Fibroblast of skin of abdomen (primary cell): ENCODE measurements at regions not wholly inside any gene's neighbourhood (a gene's known extent, or its start where the extent isn't known, plus 50 kb on each side); places are given as distances from the start of the nearest gene placed in this dataset.

Experiments
- DNase-seq: peaks from one replicate; pipeline ENCODE4 v3.0.0-alpha.2; 2013

DNA sequence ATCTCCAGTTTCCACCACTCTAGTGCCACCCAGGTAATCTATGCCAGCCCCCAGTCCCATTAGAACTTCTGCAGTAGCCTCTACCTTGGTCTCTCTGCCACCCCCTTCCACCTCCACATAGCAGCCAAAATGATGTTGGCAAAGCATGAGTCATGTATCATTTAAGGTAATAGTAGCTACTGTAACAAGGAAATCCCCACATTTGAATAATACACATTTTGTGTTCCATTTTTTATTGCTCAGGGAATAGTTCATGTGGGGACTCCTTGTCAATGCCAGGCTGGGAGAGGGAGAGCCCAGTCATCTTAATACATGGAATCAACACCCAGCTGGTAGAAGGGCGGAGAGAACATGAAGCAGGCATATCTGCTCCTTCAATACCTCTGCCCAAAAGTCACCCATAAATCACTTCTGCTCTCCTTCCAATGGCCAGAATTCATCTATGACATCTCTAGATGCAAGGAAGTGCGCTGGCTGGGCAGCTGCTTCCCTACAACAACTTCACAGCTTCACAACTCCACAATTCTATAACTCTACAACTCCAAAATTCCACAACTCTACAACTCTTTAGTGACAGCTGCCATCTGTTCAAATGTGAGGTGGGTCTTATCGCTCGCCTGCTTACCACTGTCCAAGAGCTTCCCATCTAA, 70.6 kb upstream of the GLS start:
- no peak for DNase-seq

DNA sequence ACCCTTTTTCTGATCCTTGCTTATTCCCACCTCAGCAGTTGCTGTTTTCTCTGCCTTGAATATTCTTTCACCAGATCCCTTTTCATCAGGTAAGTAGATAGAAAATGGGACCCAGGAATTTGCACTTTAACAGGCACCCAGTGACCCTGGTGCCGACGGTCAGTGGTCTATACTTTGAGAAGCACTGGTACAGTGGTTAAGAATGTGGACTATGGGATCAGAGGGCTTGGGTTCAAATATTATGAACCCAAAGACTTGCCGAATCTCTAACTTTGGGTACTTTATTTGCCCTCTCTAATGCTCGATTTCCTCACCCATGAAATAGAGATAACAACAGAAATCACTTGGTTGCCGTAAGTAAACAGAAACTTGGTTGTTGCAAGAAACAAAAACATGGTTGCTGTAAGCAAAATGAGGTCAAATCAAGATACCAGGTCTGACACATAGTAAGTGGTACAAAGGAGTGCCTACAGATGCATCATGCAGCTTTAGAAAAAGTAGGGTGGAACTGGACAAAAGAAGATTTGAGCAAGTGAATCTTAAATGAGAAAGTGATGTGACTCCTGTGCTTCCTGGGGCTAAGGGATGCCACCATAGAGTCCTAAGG, 69.5 kb upstream of the GLS start:
- no peak for DNase-seq

DNA sequence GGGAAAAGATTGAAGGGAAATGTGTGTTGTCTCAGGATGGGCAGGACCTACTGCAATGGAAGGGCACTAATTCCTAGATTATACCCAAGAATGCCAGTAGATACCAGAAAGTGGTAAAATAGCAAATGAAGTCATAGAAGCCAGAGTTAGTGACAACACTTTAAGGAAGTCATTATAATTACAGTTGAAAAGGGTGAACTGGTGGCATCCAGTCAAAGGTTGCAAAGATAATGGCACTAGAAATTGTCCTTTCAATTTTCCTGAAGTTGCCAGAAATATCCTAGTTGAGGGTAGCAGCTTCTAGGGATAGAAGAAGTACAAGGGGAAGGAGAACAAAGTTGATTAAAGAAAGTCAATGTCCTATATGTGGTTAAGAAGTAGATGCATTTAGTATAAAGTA, 68.8 kb upstream of the GLS start:
- DNase-seq, result no peak

DNA sequence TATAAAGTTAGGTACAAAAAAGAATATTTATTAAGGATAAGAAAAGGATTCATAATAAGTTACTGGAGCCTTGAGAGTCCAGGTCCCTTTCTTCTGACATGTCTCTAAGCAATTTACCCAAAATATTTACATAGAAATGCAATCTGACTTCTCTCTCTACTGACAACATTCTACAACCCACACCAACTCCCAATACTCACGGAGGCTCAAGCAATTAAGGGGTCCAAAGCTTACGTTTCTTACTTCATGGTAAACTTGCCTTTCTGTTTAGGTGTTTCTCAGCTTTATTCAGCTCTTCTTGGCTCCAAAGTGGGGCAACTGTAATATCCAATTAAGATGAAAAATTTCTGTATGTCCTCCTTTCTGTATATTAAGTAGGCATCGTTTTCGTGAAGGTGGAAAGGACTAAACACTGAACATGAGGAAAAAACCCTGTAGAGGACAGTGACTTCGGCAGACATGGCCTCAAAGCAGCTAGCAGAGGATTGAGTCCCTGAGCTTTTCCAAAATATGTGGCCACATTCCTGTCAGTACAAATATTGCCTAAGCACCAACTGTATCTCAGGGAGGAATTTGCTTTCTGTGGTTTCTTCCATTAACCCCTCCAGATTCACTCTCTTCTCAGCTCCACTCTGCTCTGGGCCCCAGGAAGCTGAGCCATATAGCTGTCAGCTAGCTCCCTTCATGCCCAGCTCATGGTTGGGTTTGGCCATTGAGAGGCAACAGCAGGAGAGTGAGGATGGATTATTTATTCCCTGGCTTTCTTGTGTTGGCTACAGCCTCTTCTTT, 67.9 kb upstream of the GLS start:
- peak; percentile 80 for DNase-seq

DNA sequence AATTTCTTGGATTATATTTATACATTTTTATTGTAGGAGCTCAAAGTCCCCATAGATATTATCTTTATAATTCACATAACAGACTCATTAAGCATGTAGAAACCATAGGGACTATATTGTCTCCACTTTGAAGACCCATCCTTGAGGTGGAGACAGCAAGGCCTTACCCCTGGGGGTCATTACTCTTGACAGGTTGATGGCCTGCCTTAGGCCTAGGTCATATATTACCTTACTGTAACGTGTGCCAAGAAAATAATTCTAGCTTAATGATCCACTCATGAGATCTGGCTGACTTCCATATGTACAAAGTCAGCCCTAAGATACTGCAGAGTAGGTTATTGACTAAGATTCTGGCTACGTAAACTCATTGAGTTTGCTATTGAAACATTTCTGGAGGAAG, 65.4 kb upstream of the GLS start:
- no peak for DNase-seq

DNA sequence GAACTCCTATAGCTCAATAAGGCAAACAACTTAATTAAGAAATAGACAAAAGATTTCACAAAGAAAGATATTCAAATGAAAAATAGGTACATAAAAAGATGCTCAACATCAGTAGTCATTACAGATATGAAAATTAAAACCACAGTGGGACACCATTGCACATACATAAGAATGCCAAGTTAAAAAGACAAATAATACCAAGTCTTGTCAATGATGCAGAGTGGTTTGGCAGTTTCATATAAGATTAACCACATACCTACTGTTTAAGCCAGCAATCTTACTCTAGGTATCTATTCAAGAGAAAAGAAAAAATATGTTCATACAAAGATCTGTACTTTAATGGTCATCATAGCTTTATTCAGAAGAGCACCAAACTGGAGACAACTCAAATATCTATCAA, 63.5 kb upstream of the GLS start:
- DNase-seq, result no peak

DNA sequence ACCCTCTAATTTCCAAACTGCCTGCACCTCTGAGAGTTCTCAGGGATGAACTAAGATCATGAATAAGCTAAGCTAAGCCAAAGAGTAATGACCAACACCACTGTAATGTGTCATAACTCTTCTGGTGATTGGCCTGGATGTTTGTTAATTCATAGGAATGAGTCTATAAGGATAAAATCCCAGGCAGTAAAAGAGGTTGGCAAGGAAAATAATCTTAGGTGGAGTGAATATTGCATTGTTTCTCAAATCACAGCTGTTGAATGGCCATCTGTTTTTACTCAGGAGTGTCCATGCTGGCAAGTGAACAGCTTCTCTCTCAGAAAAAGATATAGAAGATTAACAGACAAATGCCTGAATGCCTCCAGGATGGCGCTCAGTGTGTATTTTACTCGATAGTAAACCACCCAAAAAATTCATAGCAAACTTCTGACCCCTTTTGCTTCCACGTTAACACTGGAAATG, 60.8 kb upstream of the GLS start:
- peak; percentile 93 for DNase-seq

DNA sequence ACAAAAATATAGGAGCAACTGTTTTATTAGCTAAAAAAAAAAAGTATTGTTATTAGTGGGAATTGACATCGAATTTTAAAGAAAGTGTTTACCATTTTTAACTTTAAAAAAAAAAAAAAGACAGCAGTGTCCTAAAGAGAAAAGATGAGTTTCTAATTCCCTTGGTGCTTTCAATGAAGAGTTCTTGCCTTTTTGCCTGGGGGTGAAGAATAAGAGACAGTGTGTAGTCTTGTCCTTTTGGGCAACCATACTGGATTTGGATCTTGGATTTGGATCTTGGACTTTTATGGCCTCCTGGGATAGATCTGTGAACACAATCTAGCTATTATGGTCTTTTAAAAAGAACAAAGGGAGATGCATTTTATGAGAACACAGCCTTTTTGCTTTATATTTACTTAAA, 60.2 kb upstream of the GLS start:
- DNase-seq, result no peak

DNA sequence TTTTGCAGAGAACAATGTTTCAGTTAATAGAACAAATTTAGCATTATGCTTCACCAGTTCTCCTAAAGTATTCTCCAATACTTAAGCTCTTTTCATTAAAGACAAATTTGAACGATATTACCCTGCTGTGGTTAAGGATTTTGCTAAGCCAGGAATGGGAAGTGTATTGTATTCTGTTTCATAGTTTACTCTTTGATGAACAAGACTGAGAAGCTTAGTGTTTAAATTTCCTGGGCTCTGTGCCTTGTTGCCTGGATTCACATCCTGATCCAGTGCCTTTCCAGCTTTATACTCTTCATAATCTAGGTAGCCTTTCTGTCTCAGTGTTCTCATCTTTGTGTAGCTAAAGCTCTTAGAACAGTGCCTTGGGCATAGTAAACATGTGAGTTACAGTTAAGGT, 58.6 kb upstream of the GLS start:
- no peak for DNase-seq

DNA sequence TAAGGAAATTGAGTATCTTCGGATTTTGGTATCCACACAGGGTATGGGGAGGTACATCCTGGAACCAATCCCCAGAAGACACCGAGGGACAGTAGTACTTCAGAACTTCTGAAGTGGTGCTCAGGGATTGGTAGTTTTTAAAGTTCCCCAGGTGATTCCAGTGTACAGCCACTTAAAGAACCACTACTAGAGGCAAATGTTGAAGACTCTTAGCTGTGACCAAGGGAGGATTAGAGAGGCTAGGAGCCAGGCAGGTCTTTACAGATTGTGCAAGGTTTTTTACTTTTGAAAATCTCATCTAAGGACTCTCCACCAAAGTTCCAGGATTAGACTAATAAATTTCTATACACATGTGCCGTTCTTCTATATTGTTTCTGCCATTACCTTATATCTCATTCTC, 52.9 kb upstream of the GLS start:
- no peak for DNase-seq

DNA sequence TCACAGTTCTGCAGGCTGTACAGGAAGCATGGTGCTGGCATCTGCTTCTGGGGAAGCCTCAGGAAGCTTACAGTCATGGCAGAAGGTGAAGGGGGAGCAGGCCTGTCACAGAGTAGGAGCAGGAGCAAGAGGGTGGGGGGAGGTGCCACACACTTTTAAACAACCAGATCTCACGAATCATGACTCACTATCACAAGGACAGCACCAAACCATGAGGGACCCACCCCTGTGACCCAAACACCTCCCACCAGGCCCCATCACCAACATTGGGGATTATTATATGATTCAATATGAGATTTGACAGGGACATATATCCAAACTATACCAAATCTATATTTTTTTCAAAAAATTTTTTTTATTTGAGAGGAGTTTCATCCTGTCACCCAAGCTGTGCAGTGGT, 51.0 kb upstream of the GLS start:
- no peak for DNase-seq
